ENCODE measurements at regions not wholly inside any gene's neighbourhood (a gene's known extent, or its start where the extent isn't known, plus 50 kb on each side); places are given as distances from the start of the nearest gene placed in this dataset.

DNA sequence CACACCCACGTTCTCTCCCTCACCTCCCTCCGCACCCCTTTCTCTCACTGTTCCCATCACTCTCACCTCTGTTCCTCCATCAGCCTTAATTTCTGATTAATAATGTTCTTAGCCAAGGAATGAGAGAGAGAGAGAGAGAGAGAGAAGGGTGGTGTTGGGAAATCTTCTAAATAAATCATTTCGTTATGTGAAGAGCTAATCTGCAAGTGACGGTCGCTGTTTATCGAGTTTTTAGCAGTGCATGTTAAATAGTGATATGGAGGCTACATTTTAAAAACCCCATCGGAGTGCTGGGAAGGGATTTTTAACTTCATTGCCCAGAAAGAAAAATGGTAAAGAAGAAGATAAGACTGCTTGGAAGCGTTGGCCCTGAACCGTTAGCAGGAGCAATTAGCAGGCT is 203.3 kb upstream of the LHX5 start:
- Histone ChIP-seq H3K36me3 (ENCODE audit: control insufficient read depth in 3 of 3, insufficient read depth in 3 of 3, low read length in 3 of 3) (no peaks in the 10 kb centered on the region), H3K4me3 (ENCODE audit: low read length in 3 of 3) (no peak overlapping the region), H3K27ac (ENCODE audit: low read depth, low read length) (no peak overlapping the region), H3K9me3 (ENCODE audit: control insufficient read depth in 3 of 3, low read length in 3 of 3) (no peaks in the 10 kb centered on the region), H3K9ac (ENCODE audit: low read depth in 1 of 3, low read length in 3 of 3) (no peak overlapping the region), H3K27me3 (ENCODE audit: control insufficient read depth in 3 of 3, insufficient read depth in 3 of 3, low read length in 3 of 3) (peaks cover 27 to 38% (median 27%) of the 10 kb centered on the region in 3 donors), H3K4me1 (ENCODE audit: control insufficient read depth in 3 of 3, insufficient read depth in 3 of 3, low read length in 3 of 3) (no peaks in the 10 kb centered on the region)

DNA sequence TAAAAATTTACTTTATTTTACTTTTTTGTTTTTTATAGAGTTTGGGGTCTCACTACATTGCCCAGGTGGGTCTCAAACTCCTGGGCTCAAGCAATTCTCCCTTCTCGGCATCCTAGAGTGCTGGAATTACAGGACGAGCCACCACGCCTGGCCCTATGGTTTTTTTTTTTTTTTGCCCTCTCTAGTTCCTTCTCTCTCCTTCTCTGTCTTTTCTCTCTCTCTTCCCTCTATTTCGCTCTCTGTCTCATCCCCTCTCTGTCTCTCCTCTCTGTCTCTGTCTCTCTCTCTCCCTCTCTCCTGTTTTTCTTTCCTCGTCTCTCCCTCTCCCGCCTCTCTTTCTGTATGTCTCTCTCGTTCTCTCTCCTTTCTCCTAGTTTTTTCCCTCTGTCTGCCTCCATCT is 202.6 kb upstream of the LHX5 start:
- H3K9me3 ChIP-seq (ENCODE audit: control insufficient read depth in 3 of 3, low read length in 3 of 3): no peaks in the 10 kb centered on the region
- no peak overlapping the region for H3K9ac ChIP-seq (ENCODE audit: low read depth in 1 of 3, low read length in 3 of 3)
- H3K4me3 ChIP-seq (ENCODE audit: low read length in 3 of 3): no peak overlapping the region
- no peaks in the 10 kb centered on the region for H3K4me1 ChIP-seq (ENCODE audit: control insufficient read depth in 3 of 3, insufficient read depth in 3 of 3, low read length in 3 of 3)
- H3K27ac ChIP-seq (ENCODE audit: low read depth, low read length): no peak overlapping the region
- H3K27me3 ChIP-seq (ENCODE audit: control insufficient read depth in 3 of 3, insufficient read depth in 3 of 3, low read length in 3 of 3): peaks cover 33 to 44% (median 33%) of the 10 kb centered on the region in 3 donors
- H3K36me3 ChIP-seq (ENCODE audit: control insufficient read depth in 3 of 3, insufficient read depth in 3 of 3, low read length in 3 of 3): no peaks in the 10 kb centered on the region

DNA sequence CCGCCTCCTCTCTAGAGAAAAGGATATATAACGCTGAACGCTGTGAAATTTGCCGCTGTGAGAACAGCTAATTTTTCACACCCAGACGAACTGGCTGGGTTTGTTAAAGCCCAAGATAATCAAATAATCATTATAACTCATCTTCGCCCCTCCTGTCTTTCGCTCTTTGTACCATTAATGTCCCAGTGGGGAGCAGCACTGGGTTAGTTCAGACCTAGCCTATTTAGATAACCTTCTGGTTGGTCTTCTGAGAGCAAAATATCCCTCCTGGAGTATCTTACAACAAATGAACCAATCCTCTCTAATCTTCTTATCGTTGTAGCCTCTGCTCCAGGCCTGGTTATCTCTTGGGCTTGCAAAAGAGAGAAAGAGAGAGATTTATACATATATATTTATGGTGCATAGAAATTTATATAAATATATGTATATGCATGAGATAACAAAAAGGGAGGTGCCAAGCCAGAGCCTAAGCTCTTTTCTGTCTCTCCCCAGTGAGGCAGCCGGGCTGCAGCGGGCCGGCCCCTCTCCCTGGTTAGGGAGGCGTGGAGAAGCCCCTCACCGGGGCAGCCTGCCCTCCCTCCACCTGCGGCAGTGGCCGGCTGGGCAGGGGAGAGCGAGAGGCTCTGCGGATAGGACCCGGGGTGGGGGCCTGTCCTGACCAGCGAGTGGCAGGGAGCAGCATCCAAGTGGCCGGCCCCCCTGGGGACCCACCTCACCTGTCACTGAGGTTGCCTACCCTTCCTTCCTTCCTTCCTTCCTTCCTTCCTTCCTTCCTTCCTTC is 202.0 kb upstream of the LHX5 start:
- Histone ChIP-seq H3K9ac (ENCODE audit: low read depth in 1 of 3, low read length in 3 of 3) (no peak overlapping the region), H3K27ac (ENCODE audit: low read depth, low read length) (no peak overlapping the region), H3K9me3 (ENCODE audit: control insufficient read depth in 3 of 3, low read length in 3 of 3) (no peaks in the 10 kb centered on the region), H3K27me3 (ENCODE audit: control insufficient read depth in 3 of 3, insufficient read depth in 3 of 3, low read length in 3 of 3) (peaks cover 31 to 44% (median 37%) of the 10 kb centered on the region in 3 donors), H3K4me3 (ENCODE audit: low read length in 3 of 3) (no peak overlapping the region), H3K4me1 (ENCODE audit: control insufficient read depth in 3 of 3, insufficient read depth in 3 of 3, low read length in 3 of 3) (no peaks in the 10 kb centered on the region), H3K36me3 (ENCODE audit: control insufficient read depth in 3 of 3, insufficient read depth in 3 of 3, low read length in 3 of 3) (no peaks in the 10 kb centered on the region)

DNA sequence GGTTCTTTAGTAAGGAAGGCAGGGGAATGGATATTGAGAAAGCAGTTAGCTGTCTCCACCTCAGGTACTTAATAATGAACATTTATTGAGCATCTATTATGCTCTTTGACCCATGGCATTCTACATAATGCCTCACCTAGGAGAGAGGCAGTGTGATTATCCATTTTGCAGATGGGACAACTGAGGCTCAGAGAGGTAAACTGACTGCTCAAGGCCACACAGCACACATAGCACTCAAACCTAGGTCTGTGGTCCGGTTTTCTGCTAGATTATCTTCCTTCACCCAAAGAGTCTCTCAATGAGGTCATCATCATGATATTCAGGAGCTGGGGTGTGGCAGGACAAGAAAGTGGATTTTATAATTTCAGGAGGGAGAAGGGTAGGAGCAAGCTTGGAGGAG is 199.1 kb upstream of the LHX5 start:
- Histone ChIP-seq H3K36me3 (ENCODE audit: control insufficient read depth in 3 of 3, insufficient read depth in 3 of 3, low read length in 3 of 3) (no peaks in the 10 kb centered on the region), H3K9ac (ENCODE audit: low read depth in 1 of 3, low read length in 3 of 3) (no peak overlapping the region), H3K9me3 (ENCODE audit: control insufficient read depth in 3 of 3, low read length in 3 of 3) (no peaks in the 10 kb centered on the region), H3K27ac (ENCODE audit: low read depth, low read length) (no peak overlapping the region), H3K4me1 (ENCODE audit: control insufficient read depth in 3 of 3, insufficient read depth in 3 of 3, low read length in 3 of 3) (no peaks in the 10 kb centered on the region), H3K27me3 (ENCODE audit: control insufficient read depth in 3 of 3, insufficient read depth in 3 of 3, low read length in 3 of 3) (peaks cover 49 to 65% (median 50%) of the 10 kb centered on the region in 3 donors), H3K4me3 (ENCODE audit: low read length in 3 of 3) (no peak overlapping the region)

DNA sequence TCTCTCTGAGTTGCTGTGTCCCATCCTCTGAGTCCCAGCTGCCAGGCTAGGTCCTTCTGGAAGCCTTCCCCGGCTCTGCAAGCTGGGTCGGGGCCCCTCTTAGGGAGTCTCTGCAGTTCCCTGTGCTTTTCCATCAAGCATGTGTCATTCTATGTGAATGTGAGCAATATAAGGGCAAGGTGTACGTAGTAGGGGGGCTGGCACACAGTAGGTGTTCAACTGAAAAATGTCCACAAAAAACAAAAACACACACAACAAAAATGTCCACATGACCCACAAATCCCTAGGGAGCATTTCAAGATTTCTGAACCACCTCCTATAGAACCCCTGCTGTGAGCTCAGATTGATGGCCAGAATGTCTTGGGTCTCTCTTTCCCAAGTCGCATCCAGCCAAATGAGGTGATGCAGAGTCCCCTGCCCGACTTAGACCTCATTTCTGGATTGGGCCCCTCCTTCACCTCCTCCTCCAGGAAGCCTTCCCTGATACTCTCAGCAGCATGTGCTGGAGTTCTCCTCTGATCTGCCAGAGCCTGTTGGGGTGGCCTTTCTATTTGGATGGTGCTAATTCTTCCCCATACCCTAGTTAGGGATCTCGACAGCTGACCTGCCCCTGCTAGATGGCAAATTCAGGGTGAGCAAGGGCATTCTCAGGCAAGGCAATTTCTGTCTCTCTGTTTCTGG is 196.1 kb upstream of the LHX5 start:
- H3K4me3 ChIP-seq (ENCODE audit: low read length in 3 of 3): no peak overlapping the region
- no peaks in the 10 kb centered on the region for H3K36me3 ChIP-seq (ENCODE audit: control insufficient read depth in 3 of 3, insufficient read depth in 3 of 3, low read length in 3 of 3)
- peaks cover 46 to 68% (median 60%) of the 10 kb centered on the region in 3 donors for H3K27me3 ChIP-seq (ENCODE audit: control insufficient read depth in 3 of 3, insufficient read depth in 3 of 3, low read length in 3 of 3)
- H3K9me3 ChIP-seq (ENCODE audit: control insufficient read depth in 3 of 3, low read length in 3 of 3): no peaks in the 10 kb centered on the region
- no peak overlapping the region for H3K27ac ChIP-seq (ENCODE audit: low read depth, low read length)
- no peaks in the 10 kb centered on the region for H3K4me1 ChIP-seq (ENCODE audit: control insufficient read depth in 3 of 3, insufficient read depth in 3 of 3, low read length in 3 of 3)
- H3K9ac ChIP-seq (ENCODE audit: low read depth in 1 of 3, low read length in 3 of 3): no peak overlapping the region

DNA sequence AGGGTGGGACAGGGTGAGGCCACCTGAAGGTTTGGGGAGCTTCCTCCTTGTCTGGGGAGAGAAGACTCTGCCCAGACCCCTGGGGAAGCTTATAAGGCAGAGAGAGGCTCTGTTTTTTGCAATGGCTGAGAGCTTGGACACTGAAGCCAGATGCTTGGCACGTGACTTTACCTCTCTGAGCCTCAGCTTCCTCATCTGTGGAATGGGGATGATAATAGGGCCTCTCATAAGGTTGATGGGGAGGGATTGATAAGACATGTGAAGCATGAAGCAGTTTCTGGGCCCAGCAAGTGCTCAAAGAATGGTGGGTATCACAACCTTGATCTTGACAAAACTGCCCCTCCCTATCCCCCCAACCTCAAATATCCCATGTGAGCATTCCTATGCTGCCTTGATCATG is 195.4 kb upstream of the LHX5 start:
- no peaks in the 10 kb centered on the region for H3K36me3 ChIP-seq (ENCODE audit: control insufficient read depth in 3 of 3, insufficient read depth in 3 of 3, low read length in 3 of 3)
- no peak overlapping the region for H3K9ac ChIP-seq (ENCODE audit: low read depth in 1 of 3, low read length in 3 of 3)
- no peaks in the 10 kb centered on the region for H3K9me3 ChIP-seq (ENCODE audit: control insufficient read depth in 3 of 3, low read length in 3 of 3)
- H3K4me3 ChIP-seq (ENCODE audit: low read length in 3 of 3): no peak overlapping the region
- no peaks in the 10 kb centered on the region for H3K4me1 ChIP-seq (ENCODE audit: control insufficient read depth in 3 of 3, insufficient read depth in 3 of 3, low read length in 3 of 3)
- H3K27ac ChIP-seq (ENCODE audit: low read depth, low read length): no peak overlapping the region
- H3K27me3 ChIP-seq (ENCODE audit: control insufficient read depth in 3 of 3, insufficient read depth in 3 of 3, low read length in 3 of 3): peaks cover 48 to 72% (median 60%) of the 10 kb centered on the region in 3 donors

DNA sequence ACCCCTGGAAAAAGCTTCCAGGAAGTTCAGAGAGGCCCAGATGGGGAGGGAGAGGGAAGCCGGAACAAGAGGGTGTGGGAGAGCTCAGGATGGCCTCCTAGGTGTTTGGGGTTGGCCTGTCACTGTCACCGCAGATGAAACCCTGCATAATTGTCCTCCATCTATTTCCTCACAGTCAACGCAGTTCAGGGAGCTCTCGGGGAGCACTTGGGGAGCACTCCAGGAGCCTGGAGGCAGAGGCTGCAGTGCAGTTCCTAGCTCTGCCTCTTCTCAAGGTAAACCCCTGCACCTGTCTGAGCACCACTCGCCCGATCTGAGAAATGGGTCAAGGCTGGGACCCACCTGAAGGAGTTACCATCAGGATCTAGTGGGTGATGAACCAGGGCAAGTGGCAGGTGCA is 194.6 kb upstream of the LHX5 start:
- Histone ChIP-seq H3K27ac (ENCODE audit: low read depth, low read length) (no peak overlapping the region), H3K9ac (ENCODE audit: low read depth in 1 of 3, low read length in 3 of 3) (no peak overlapping the region), H3K9me3 (ENCODE audit: control insufficient read depth in 3 of 3, low read length in 3 of 3) (no peaks in the 10 kb centered on the region), H3K36me3 (ENCODE audit: control insufficient read depth in 3 of 3, insufficient read depth in 3 of 3, low read length in 3 of 3) (no peaks in the 10 kb centered on the region), H3K4me1 (ENCODE audit: control insufficient read depth in 3 of 3, insufficient read depth in 3 of 3, low read length in 3 of 3) (no peaks in the 10 kb centered on the region), H3K27me3 (ENCODE audit: control insufficient read depth in 3 of 3, insufficient read depth in 3 of 3, low read length in 3 of 3) (peaks cover 45 to 65% (median 52%) of the 10 kb centered on the region in 3 donors), H3K4me3 (ENCODE audit: low read length in 3 of 3) (no peak overlapping the region)

DNA sequence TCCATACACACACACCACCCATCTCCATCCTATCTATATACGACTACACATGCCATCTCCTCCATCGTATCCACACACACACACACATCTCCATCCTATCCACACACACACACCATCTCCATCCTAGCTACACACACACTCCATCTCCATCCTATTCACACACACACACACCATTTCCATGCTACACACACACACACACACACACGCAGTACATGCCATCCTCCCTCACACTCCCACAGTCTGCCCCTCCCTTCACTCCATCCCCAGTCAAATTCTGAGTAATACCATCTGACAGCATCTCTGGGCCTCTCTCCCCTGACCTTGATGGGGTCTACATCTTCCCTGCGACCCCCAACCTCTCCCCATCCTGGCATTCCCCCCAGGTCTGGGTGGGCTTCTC is 193.8 kb upstream of the LHX5 start:
- Histone ChIP-seq H3K4me1 (ENCODE audit: control insufficient read depth in 3 of 3, insufficient read depth in 3 of 3, low read length in 3 of 3) (no peaks in the 10 kb centered on the region), H3K27ac (ENCODE audit: low read depth, low read length) (no peak overlapping the region), H3K36me3 (ENCODE audit: control insufficient read depth in 3 of 3, insufficient read depth in 3 of 3, low read length in 3 of 3) (no peaks in the 10 kb centered on the region), H3K4me3 (ENCODE audit: low read length in 3 of 3) (no peak overlapping the region), H3K9me3 (ENCODE audit: control insufficient read depth in 3 of 3, low read length in 3 of 3) (no peaks in the 10 kb centered on the region), H3K9ac (ENCODE audit: low read depth in 1 of 3, low read length in 3 of 3) (no peak overlapping the region), H3K27me3 (ENCODE audit: control insufficient read depth in 3 of 3, insufficient read depth in 3 of 3, low read length in 3 of 3) (peaks cover 39 to 58% (median 45%) of the 10 kb centered on the region in 3 donors)

DNA sequence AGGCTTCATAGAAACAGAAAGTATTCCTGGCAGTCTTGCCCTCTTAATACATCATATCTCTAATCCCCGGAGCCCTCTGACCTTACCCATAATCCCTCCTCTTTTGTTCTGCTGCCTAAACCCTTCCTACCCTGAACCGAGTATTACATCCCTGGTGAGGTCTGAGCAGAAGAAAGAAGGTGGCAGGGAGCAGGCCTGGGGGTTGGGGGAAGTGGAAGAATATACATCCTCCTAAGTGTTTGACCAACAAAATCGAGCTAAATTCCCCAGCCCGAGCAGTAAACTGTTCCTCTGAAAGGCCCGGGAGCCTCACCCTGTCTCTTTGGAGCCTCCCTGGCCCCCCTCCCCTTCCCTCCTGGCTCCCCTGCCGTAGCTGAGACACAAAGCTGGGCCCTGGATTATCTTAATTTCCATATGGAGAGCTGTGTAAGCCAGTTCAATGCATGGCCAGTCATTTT is 192.6 kb upstream of the LHX5 start:
- Histone ChIP-seq H3K4me1 (ENCODE audit: control insufficient read depth in 3 of 3, insufficient read depth in 3 of 3, low read length in 3 of 3) (no peaks in the 10 kb centered on the region), H3K9ac (ENCODE audit: low read depth in 1 of 3, low read length in 3 of 3) (no peak overlapping the region), H3K9me3 (ENCODE audit: control insufficient read depth in 3 of 3, low read length in 3 of 3) (no peaks in the 10 kb centered on the region), H3K27me3 (ENCODE audit: control insufficient read depth in 3 of 3, insufficient read depth in 3 of 3, low read length in 3 of 3) (peaks cover 28 to 50% (median 37%) of the 10 kb centered on the region in 3 donors), H3K27ac (ENCODE audit: low read depth, low read length) (no peak overlapping the region), H3K4me3 (ENCODE audit: low read length in 3 of 3) (no peak overlapping the region), H3K36me3 (ENCODE audit: control insufficient read depth in 3 of 3, insufficient read depth in 3 of 3, low read length in 3 of 3) (no peaks in the 10 kb centered on the region)

DNA sequence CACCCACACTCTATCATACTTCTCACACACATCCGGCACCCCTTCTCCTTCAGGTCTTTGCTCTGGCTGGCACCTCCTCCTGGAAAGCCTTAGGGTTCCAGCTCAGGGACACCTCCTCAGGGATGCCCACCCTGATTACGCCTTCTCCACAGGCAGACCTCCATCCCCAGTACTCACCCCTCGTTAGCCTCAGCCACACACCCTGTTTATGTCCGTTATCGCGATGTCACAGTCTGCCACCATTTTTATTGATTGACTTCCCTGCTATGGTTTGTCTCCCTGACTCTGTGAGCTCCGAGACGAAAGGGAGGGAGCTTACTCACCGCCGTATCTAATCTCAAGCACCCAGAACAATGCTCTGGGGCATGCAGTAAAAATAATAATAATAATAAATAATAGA is 191.7 kb upstream of the LHX5 start:
- Histone ChIP-seq H3K4me3 (ENCODE audit: low read length in 3 of 3) (no peak overlapping the region), H3K4me1 (ENCODE audit: control insufficient read depth in 3 of 3, insufficient read depth in 3 of 3, low read length in 3 of 3) (no peaks in the 10 kb centered on the region), H3K27ac (ENCODE audit: low read depth, low read length) (no peak overlapping the region), H3K27me3 (ENCODE audit: control insufficient read depth in 3 of 3, insufficient read depth in 3 of 3, low read length in 3 of 3) (peaks cover 23 to 44% (median 31%) of the 10 kb centered on the region in 3 donors), H3K36me3 (ENCODE audit: control insufficient read depth in 3 of 3, insufficient read depth in 3 of 3, low read length in 3 of 3) (no peaks in the 10 kb centered on the region), H3K9ac (ENCODE audit: low read depth in 1 of 3, low read length in 3 of 3) (no peak overlapping the region), H3K9me3 (ENCODE audit: control insufficient read depth in 3 of 3, low read length in 3 of 3) (no peaks in the 10 kb centered on the region)

All from skeletal muscle tissue (tissue), 3 donors.